WTC11 (cell line): ENCODE measurements at regions not wholly inside any gene's neighbourhood (a gene's known extent, or its start where the extent isn't known, plus 50 kb on each side); places are given as distances from the start of the nearest gene placed in this dataset.

Experiments used
- ATAC-seq: fragments of 200-7000 bp; cut with Tn5 transposase; 2 replicates; pipeline ENCODE4 v1.10.0; 2021; ENCODE audit warnings: mild to moderate bottlenecking, moderate library complexity
- CTCF ChIA-PET: fragments of 300-600 bp; sonication (Branson Sonifier 250); formaldehyde crosslinking; loops from one replicate; lab custom pipeline; 2021; ENCODE audit warnings: antibody characterized with exemption; lab: Charles Lee
- POLR2A ChIA-PET: fragments of 350-600 bp; sonication (Branson Sonifier 250); formaldehyde crosslinking; loops from one replicate; lab custom pipeline; 2021; ENCODE audit warnings: antibody characterized with exemption; lab: Charles Lee
- DNase-seq: peaks from one replicate; pipeline ENCODE4 v3.0.0; 2021; ENCODE audit warnings: low spot score
- H3K27ac Mint-ChIP-seq: 2 replicates; pipeline ENCODE4 v1.8.0; 2021; ENCODE audit warnings: mixed read lengths
- H3K27me3 Mint-ChIP-seq: 2 replicates; pipeline ENCODE4 v1.8.0; 2021; ENCODE audit warnings: low read depth, mild to moderate bottlenecking, moderate library complexity, mixed read lengths
- H3K36me3 Mint-ChIP-seq: 2 replicates; pipeline ENCODE4 v1.8.0; 2021; ENCODE audit warnings: mixed read lengths
- H3K4me1 Mint-ChIP-seq: 2 replicates; pipeline ENCODE4 v1.8.0; 2022; ENCODE audit warnings: mixed read lengths
- H3K4me3 Mint-ChIP-seq: 2 replicates; pipeline ENCODE4 v1.8.0; 2021; ENCODE audit warnings: mild to moderate bottlenecking, moderate library complexity, mixed read lengths
- H3K9me3 Mint-ChIP-seq: 2 replicates; pipeline ENCODE4 v1.8.0; 2021; ENCODE audit warnings: mixed read lengths
- AR ChIP-seq: fragments of 250-450 bp; sonication (Bioruptor Pico); IDR thresholded peaks from 2 replicates; pipeline ENCODE4 v1.9.0; 2021; ENCODE audit warnings: mild to moderate bottlenecking
- CBFB ChIP-seq: sonication (generic); formaldehyde crosslinking; IDR thresholded peaks from 2 replicates; pipeline ENCODE4 v1.8.1; 2022; ENCODE audit warnings: mild to moderate bottlenecking, low read depth, missing genetic modification reagents
- CDX4 ChIP-seq: fragments of 250-450 bp; sonication (Bioruptor Pico); IDR thresholded peaks from 2 replicates; pipeline ENCODE4 v1.9.0; 2021; ENCODE audit warnings: moderate library complexity, mild to moderate bottlenecking, inconsistent platforms, borderline replicate concordance
- CREB1 ChIP-seq: sonication (generic); formaldehyde crosslinking; IDR thresholded peaks from 2 replicates; pipeline ENCODE4 v1.8.0; 2023; ENCODE audit warnings: mild to moderate bottlenecking, missing genetic modification reagents
- CREM ChIP-seq: sonication (generic); formaldehyde crosslinking; IDR thresholded peaks from 2 replicates; pipeline ENCODE4 v1.8.1; 2022; ENCODE audit warnings: mild to moderate bottlenecking, missing genetic modification reagents, moderate library complexity
- E2F5 ChIP-seq: sonication (generic); formaldehyde crosslinking; IDR thresholded peaks from 2 replicates; pipeline ENCODE4 v1.8.1; 2022; ENCODE audit warnings: mild to moderate bottlenecking, moderate library complexity, missing genetic modification reagents
- ELF4 ChIP-seq: sonication (generic); formaldehyde crosslinking; IDR thresholded peaks from 2 replicates; pipeline ENCODE4 v1.8.1; 2022; ENCODE audit warnings: low read depth, mild to moderate bottlenecking, moderate library complexity, missing genetic modification reagents
- FOXJ3 ChIP-seq: sonication (generic); formaldehyde crosslinking; IDR thresholded peaks from 2 replicates; pipeline ENCODE4 v1.9.0; 2021; ENCODE audit warnings: missing genetic modification reagents, mild to moderate bottlenecking, borderline replicate concordance
- FOXK1 ChIP-seq: sonication (generic); formaldehyde crosslinking; IDR thresholded peaks from 2 replicates; pipeline ENCODE4 v1.8.0; 2022; ENCODE audit warnings: mild to moderate bottlenecking, moderate library complexity, missing genetic modification reagents
- GRHL2 ChIP-seq: fragments of 250-450 bp; sonication (Bioruptor Pico); IDR thresholded peaks from 2 replicates; pipeline ENCODE4 v1.8.0; 2022; ENCODE audit warnings: mild to moderate bottlenecking, moderate library complexity; ENCODE audit not compliant: insufficient replicate concordance, severe bottlenecking
- GTF2I ChIP-seq: fragments of 250-450 bp; sonication (Bioruptor Pico); conservative IDR thresholded peaks from 2 replicates; pipeline ENCODE4 v1.4.0; 2021; ENCODE audit warnings: mild to moderate bottlenecking
- KAT7 ChIP-seq: sonication (generic); formaldehyde crosslinking; IDR thresholded peaks from 2 replicates; pipeline ENCODE4 v1.8.1; 2023; ENCODE audit warnings: missing genetic modification reagents, mild to moderate bottlenecking, borderline replicate concordance
- MAX ChIP-seq: sonication (generic); formaldehyde crosslinking; IDR thresholded peaks from 2 replicates; pipeline ENCODE4 v1.8.0; 2022; ENCODE audit warnings: mild to moderate bottlenecking, missing genetic modification reagents
- NR1H2 ChIP-seq: sonication (generic); formaldehyde crosslinking; IDR thresholded peaks from 2 replicates; pipeline ENCODE4 v1.9.0; 2021; ENCODE audit warnings: mild to moderate bottlenecking, moderate library complexity, missing genetic modification reagents
- RORB ChIP-seq: fragments of 250-450 bp; sonication (Bioruptor Pico); IDR thresholded peaks from 2 replicates; pipeline ENCODE4 v1.9.0; 2021; ENCODE audit warnings: mild to moderate bottlenecking
- ZBTB21 ChIP-seq: sonication (generic); formaldehyde crosslinking; IDR thresholded peaks from 2 replicates; pipeline ENCODE4 v1.8.1; 2023; ENCODE audit warnings: mild to moderate bottlenecking, missing genetic modification reagents, borderline replicate concordance
- ZNF219 ChIP-seq: sonication (generic); formaldehyde crosslinking; IDR thresholded peaks from 2 replicates; pipeline ENCODE4 v1.8.0; 2023; ENCODE audit warnings: missing genetic modification reagents, mild to moderate bottlenecking, borderline replicate concordance
- ZNF396 ChIP-seq: fragments of 250-450 bp; sonication (Bioruptor Pico); IDR thresholded peaks from 2 replicates; pipeline ENCODE4 v1.8.0; 2021; ENCODE audit warnings: mild to moderate bottlenecking, moderate library complexity, borderline replicate concordance
- TF ChIP-seq, protein P1 (sequence below): fragments of 250-450 bp; sonication (Bioruptor Pico); IDR thresholded peaks from 2 replicates; pipeline ENCODE4 v2.1.2; 2022; ENCODE audit warnings: mild to moderate bottlenecking, moderate library complexity
- TF ChIP-seq, protein P2 (sequence below): sonication (generic); formaldehyde crosslinking; IDR thresholded peaks from 2 replicates; pipeline ENCODE4 v1.8.1; 2022; ENCODE audit warnings: low read depth, missing genetic modification reagents, borderline replicate concordance
- TF ChIP-seq, protein P3 (sequence below): sonication (generic); formaldehyde crosslinking; IDR thresholded peaks from 2 replicates; pipeline ENCODE4 v1.8.0; 2023; ENCODE audit warnings: missing genetic modification reagents
- TF ChIP-seq, protein P4 (sequence below): sonication (generic); formaldehyde crosslinking; conservative IDR thresholded peaks from 2 replicates; pipeline ENCODE4 v1.8.1; 2023; ENCODE audit warnings: mild to moderate bottlenecking, low read depth, missing genetic modification reagents, moderate library complexity
- TF ChIP-seq, protein P5 (sequence below): sonication (generic); formaldehyde crosslinking; IDR thresholded peaks from 2 replicates; pipeline ENCODE4 v1.8.0; 2023; ENCODE audit warnings: mild to moderate bottlenecking, missing genetic modification reagents

GRCh38 chr14:53735916-53736315 lies 220.7 kb downstream of the BMP4 start (continued):
- TF ChIP-seq CDX4 (CRISPR knock-in tag) (no peak), FOXJ3 (CRISPR knock-in tag) (no peak), ZBTB21 (CRISPR knock-in tag) (no peak), FOXK1 (CRISPR knock-in tag) (no peak), ZNF219 (CRISPR knock-in tag) (no peak), ELF4 (CRISPR knock-in tag) (no peak)
- TF ChIP-seq, protein P1, sequence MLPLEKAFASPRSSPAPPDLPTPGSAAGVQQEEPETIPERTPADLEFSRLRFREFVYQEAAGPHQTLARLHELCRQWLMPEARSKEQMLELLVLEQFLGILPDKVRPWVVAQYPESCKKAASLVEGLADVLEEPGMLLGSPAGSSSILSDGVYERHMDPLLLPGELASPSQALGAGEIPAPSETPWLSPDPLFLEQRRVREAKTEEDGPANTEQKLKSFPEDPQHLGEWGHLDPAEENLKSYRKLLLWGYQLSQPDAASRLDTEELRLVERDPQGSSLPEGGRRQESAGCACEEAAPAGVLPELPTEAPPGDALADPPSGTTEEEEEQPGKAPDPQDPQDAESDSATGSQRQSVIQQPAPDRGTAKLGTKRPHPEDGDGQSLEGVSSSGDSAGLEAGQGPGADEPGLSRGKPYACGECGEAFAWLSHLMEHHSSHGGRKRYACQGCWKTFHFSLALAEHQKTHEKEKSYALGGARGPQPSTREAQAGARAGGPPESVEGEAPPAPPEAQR: no peak
- TF ChIP-seq, protein P2, sequence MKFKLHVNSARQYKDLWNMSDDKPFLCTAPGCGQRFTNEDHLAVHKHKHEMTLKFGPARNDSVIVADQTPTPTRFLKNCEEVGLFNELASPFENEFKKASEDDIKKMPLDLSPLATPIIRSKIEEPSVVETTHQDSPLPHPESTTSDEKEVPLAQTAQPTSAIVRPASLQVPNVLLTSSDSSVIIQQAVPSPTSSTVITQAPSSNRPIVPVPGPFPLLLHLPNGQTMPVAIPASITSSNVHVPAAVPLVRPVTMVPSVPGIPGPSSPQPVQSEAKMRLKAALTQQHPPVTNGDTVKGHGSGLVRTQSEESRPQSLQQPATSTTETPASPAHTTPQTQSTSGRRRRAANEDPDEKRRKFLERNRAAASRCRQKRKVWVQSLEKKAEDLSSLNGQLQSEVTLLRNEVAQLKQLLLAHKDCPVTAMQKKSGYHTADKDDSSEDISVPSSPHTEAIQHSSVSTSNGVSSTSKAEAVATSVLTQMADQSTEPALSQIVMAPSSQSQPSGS (CRISPR knock-in tag): no peak

DNA sequence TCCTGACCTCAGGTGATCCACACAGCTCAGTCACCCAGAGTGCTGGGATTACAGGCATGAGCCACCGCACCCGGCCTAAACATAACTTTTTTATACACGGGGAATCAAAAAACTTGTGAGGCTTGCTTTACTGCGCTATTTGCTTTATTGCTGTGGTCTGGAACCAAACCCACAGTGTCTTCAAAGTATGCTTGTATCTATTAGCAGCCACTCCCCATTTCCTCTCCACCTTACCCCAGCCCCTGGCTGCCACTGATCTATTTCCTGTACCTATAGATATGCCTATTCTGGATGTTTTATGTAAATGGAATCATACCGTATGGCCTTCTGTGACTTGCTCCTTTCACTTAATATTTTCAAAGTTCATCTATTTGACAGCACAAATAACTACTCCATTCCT lies 233.4 kb downstream of the BMP4 start:
- Mint-ChIP-seq H3K4me1 (no peaks in the 10 kb centered on the region), H3K4me3 (no peak overlapping the region), H3K27me3 (no peaks in the 10 kb centered on the region), H3K36me3 (peaks cover 9% of the 10 kb centered on the region), H3K9me3 (peaks cover 27% of the 10 kb centered on the region), H3K27ac (no peak overlapping the region)
- POLR2A ChIA-PET: no interaction called here
- CTCF ChIA-PET: no interaction called here
- ATAC-seq (no peak), DNase-seq (no peak)
- TF ChIP-seq NR1H2 (CRISPR knock-in tag) (no peak), KAT7 (CRISPR knock-in tag) (no peak), AR (CRISPR knock-in tag) (no peak), CREM (CRISPR knock-in tag) (no peak), CREB1 (CRISPR knock-in tag) (no peak), MAX (CRISPR knock-in tag) (no peak), ZBTB21 (CRISPR knock-in tag) (no peak), RORB (CRISPR knock-in tag) (no peak), FOXJ3 (CRISPR knock-in tag) (no peak), E2F5 (CRISPR knock-in tag) (no peak), GTF2I (CRISPR knock-in tag) (no peak), ZNF396 (CRISPR knock-in tag) (no peak), GRHL2 (CRISPR knock-in tag) (no peak), CBFB (CRISPR knock-in tag) (no peak)
- TF ChIP-seq, protein P3, sequence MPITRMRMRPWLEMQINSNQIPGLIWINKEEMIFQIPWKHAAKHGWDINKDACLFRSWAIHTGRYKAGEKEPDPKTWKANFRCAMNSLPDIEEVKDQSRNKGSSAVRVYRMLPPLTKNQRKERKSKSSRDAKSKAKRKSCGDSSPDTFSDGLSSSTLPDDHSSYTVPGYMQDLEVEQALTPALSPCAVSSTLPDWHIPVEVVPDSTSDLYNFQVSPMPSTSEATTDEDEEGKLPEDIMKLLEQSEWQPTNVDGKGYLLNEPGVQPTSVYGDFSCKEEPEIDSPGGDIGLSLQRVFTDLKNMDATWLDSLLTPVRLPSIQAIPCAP (CRISPR knock-in tag): no peak
- TF ChIP-seq, protein P4, sequence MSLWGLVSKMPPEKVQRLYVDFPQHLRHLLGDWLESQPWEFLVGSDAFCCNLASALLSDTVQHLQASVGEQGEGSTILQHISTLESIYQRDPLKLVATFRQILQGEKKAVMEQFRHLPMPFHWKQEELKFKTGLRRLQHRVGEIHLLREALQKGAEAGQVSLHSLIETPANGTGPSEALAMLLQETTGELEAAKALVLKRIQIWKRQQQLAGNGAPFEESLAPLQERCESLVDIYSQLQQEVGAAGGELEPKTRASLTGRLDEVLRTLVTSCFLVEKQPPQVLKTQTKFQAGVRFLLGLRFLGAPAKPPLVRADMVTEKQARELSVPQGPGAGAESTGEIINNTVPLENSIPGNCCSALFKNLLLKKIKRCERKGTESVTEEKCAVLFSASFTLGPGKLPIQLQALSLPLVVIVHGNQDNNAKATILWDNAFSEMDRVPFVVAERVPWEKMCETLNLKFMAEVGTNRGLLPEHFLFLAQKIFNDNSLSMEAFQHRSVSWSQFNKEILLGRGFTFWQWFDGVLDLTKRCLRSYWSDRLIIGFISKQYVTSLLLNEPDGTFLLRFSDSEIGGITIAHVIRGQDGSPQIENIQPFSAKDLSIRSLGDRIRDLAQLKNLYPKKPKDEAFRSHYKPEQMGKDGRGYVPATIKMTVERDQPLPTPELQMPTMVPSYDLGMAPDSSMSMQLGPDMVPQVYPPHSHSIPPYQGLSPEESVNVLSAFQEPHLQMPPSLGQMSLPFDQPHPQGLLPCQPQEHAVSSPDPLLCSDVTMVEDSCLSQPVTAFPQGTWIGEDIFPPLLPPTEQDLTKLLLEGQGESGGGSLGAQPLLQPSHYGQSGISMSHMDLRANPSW (CRISPR knock-in tag): no peak
- TF ChIP-seq, protein P5, sequence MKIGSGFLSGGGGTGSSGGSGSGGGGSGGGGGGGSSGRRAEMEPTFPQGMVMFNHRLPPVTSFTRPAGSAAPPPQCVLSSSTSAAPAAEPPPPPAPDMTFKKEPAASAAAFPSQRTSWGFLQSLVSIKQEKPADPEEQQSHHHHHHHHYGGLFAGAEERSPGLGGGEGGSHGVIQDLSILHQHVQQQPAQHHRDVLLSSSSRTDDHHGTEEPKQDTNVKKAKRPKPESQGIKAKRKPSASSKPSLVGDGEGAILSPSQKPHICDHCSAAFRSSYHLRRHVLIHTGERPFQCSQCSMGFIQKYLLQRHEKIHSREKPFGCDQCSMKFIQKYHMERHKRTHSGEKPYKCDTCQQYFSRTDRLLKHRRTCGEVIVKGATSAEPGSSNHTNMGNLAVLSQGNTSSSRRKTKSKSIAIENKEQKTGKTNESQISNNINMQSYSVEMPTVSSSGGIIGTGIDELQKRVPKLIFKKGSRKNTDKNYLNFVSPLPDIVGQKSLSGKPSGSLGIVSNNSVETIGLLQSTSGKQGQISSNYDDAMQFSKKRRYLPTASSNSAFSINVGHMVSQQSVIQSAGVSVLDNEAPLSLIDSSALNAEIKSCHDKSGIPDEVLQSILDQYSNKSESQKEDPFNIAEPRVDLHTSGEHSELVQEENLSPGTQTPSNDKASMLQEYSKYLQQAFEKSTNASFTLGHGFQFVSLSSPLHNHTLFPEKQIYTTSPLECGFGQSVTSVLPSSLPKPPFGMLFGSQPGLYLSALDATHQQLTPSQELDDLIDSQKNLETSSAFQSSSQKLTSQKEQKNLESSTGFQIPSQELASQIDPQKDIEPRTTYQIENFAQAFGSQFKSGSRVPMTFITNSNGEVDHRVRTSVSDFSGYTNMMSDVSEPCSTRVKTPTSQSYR (CRISPR knock-in tag): no peak
